Brain microvascular endothelial cell (primary cell): ENCODE measurements at regions not wholly inside any gene's neighbourhood (a gene's known extent, or its start where the extent isn't known, plus 50 kb on each side); places are given as distances from the start of the nearest gene placed in this dataset.

ENCODE experiments used
- DNase-seq: peaks from one replicate; pipeline ENCODE4 v3.0.0-alpha.2; 2020
- H3K27ac ChIP-seq: fragments of 250-450 bp; sonication (Bioruptor Pico); 2 replicates; pipeline ENCODE4 v1.5.1; 2020; ENCODE audit warnings: mild to moderate bottlenecking, moderate library complexity
- H3K27me3 ChIP-seq: fragments of 250-450 bp; sonication (Bioruptor Pico); replicated peaks from 2 replicates; pipeline ENCODE4 v1.5.1; 2020; ENCODE audit warnings: mild to moderate bottlenecking
- H3K36me3 ChIP-seq: fragments of 250-450 bp; sonication (Bioruptor Pico); replicated peaks from 2 replicates; pipeline ENCODE4 v1.5.1; 2020; ENCODE audit warnings: mild to moderate bottlenecking
- H3K4me3 ChIP-seq: 2 replicates; pipeline ENCODE4 v1.5.1; 2011; ENCODE audit warnings: low read depth, mild to moderate bottlenecking, control low read depth, low read length, moderate library complexity
- in situ Hi-C: cut with HindIII; loops from 2 replicates; pipeline ENCODE4 v1.10.0; 2017; ENCODE audit warnings: low sequenced_read_pairs, low pct_ligation_motif_present
- TF ChIP-seq, protein P1 (sequence below): IDR thresholded peaks from 2 replicates; pipeline ENCODE4 v1.5.1; 2011; ENCODE audit warnings: low read depth, mild to moderate bottlenecking, moderate library complexity, low read length, control low read depth, inconsistent platforms; ENCODE audit errors: missing control alignments

- no peak overlapping the region for H3K4me3 ChIP-seq
- no peaks in the 10 kb centered on the region for H3K27me3 ChIP-seq
- H3K27ac ChIP-seq: no peak overlapping the region
- TF ChIP-seq, protein P1, sequence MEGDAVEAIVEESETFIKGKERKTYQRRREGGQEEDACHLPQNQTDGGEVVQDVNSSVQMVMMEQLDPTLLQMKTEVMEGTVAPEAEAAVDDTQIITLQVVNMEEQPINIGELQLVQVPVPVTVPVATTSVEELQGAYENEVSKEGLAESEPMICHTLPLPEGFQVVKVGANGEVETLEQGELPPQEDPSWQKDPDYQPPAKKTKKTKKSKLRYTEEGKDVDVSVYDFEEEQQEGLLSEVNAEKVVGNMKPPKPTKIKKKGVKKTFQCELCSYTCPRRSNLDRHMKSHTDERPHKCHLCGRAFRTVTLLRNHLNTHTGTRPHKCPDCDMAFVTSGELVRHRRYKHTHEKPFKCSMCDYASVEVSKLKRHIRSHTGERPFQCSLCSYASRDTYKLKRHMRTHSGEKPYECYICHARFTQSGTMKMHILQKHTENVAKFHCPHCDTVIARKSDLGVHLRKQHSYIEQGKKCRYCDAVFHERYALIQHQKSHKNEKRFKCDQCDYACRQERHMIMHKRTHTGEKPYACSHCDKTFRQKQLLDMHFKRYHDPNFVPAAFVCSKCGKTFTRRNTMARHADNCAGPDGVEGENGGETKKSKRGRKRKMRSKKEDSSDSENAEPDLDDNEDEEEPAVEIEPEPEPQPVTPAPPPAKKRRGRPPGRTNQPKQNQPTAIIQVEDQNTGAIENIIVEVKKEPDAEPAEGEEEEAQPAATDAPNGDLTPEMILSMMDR: no peak
- no peak for DNase-seq
- no peaks in the 10 kb centered on the region for H3K36me3 ChIP-seq
- in situ Hi-C loops: loop anchor here (25.0 kb wide), 1 partner anchor 378 kb away; no protein-coding TSS in a partner anchor
These were observed 246.0 kb upstream of the GADL1 start for GRCh38 chr3:31140470-31140869.

DNA sequence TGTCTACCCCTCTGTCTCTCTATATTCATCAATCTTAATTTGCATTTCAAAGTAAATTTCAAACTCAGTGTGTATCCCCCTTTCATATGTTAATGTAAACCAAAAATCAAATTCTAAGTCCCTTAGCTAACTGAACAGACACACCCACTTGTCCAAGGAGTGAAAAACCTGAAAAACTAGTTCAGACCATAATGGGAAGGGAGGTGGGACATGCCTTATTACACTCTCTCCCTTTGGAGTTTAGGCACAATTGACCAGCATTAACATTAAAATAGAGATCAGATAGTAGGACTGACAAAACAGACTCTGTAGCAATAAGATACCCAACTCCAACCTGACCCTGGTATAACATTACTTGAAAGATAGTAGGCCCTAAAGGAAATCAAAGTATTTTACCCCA lies 247.7 kb upstream of the GADL1 start:
- no peak overlapping the region for H3K4me3 ChIP-seq
- in situ Hi-C loops: loop anchor here (25.0 kb wide), 1 partner anchor 380 kb away; no protein-coding TSS in a partner anchor
- no peaks in the 10 kb centered on the region for H3K36me3 ChIP-seq
- no peak for DNase-seq
- H3K27me3 ChIP-seq: no peaks in the 10 kb centered on the region
- H3K27ac ChIP-seq: no peak overlapping the region
- TF ChIP-seq, protein P1: no peak

DNA sequence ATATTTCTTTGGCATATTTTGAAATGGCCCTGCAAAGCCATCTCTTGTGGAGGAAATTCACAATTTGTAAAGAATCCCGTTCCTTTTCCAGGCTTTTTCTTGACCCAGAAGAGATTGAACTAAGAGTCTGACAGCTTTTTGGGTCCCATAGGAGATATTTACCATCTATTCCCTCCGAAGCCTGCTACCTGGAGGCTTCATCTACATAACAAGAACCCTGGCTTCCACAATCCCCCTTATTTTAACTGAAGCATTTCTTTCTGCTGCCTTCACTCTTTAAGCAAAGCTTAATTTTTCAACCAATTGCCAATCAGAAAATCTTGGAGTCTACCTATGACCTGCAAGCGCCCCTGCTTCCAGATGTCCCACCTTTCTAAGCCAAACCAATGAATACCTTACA lies 248.1 kb upstream of the GADL1 start:
- Histone ChIP-seq H3K27ac (no peak overlapping the region), H3K36me3 (no peaks in the 10 kb centered on the region), H3K4me3 (no peak overlapping the region), H3K27me3 (no peaks in the 10 kb centered on the region)
- in situ Hi-C loops: loop anchor here (25.0 kb wide), 1 partner anchor 380 kb away; no protein-coding TSS in a partner anchor
- DNase-seq: no peak
- TF ChIP-seq, protein P1: no peak

DNA sequence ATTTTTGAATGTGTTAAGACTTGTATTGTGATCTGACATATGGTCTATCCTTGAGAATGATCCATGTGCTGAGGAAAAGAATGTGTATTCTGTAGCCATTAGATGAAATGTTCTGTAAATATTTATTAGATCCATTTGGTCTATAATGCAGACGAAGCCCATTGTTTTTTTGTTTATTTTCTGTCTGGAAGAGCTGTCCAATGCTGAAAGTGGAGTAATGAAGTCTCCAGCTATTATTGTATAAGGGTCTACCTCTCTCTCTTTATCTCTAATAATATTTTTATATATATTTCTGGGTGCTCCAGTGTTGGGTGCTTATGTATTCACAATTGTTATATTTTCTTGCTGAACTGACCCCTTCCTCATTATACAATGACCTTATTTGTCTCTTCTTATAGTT lies 250.6 kb upstream of the GADL1 start:
- DNase-seq: no peak

GRCh38 chr3:31147550-31147949 lies 253.1 kb upstream of the GADL1 start:
- in situ Hi-C loops: loop anchor here (25.0 kb wide), 1 partner anchor 385 kb away; no protein-coding TSS in a partner anchor
- H3K27ac ChIP-seq: no peak overlapping the region
- TF ChIP-seq, protein P1: no peak
- no peaks in the 10 kb centered on the region for H3K36me3 ChIP-seq
- no peaks in the 10 kb centered on the region for H3K27me3 ChIP-seq
- no peak overlapping the region for H3K4me3 ChIP-seq
- DNase-seq: no peak

More for the DNA sequence above, 250.6 kb upstream of the GADL1 start:
- no peak overlapping the region for H3K27ac ChIP-seq
- no peaks in the 10 kb centered on the region for H3K27me3 ChIP-seq
- H3K36me3 ChIP-seq: no peaks in the 10 kb centered on the region
- in situ Hi-C loops: loop anchor here (25.0 kb wide), 1 partner anchor 383 kb away; no protein-coding TSS in a partner anchor
- TF ChIP-seq, protein P1: no peak
- no peak overlapping the region for H3K4me3 ChIP-seq
